ENCODE measurements at regions not wholly inside any gene's neighbourhood (a gene's known extent, or its start where the extent isn't known, plus 50 kb on each side); places are given as distances from the start of the nearest gene placed in this dataset.

- H3K4me3 ChIP-seq (replicated peaks in 1 of 2; ENCODE audit: low read depth in 2 of 2, low read length in 2 of 2): no peak overlapping the region
- DNase-seq (ENCODE audit: low read depth in 2 of 2): peak in 1 of 2 donors; percentile 57
- TF ChIP-seq CTCF (IDR thresholded peaks at IDR 0.05; ENCODE audit: low read depth, low read length): no peak
These were observed 388.8 kb downstream of the ZFHX3 start for GRCh38 chr16:72658888-72659717.

GRCh38 chr16:72657791-72658190 is 390.1 kb downstream of the ZFHX3 start:
- no peak overlapping the region for H3K4me3 ChIP-seq (replicated peaks in 1 of 2; ENCODE audit: low read depth in 2 of 2, low read length in 2 of 2)
- DNase-seq (ENCODE audit: low read depth in 2 of 2): no peak
- TF ChIP-seq CTCF (IDR thresholded peaks at IDR 0.05; ENCODE audit: low read depth, low read length): no peak

GRCh38 chr16:72657164-72657563 is 390.8 kb downstream of the ZFHX3 start:
- no peak overlapping the region for H3K4me3 ChIP-seq (replicated peaks in 1 of 2; ENCODE audit: low read depth in 2 of 2, low read length in 2 of 2)
- no peak for TF ChIP-seq CTCF (IDR thresholded peaks at IDR 0.05; ENCODE audit: low read depth, low read length)
- no peak for DNase-seq (ENCODE audit: low read depth in 2 of 2)

- no peak for TF ChIP-seq CTCF (IDR thresholded peaks at IDR 0.05; ENCODE audit: low read depth, low read length)
- no peak for DNase-seq (ENCODE audit: low read depth in 2 of 2)
- no peak overlapping the region for H3K4me3 ChIP-seq (replicated peaks in 1 of 2; ENCODE audit: low read depth in 2 of 2, low read length in 2 of 2)
These were observed 393.4 kb downstream of the ZFHX3 start for GRCh38 chr16:72654535-72654934.

- TF ChIP-seq CTCF (IDR thresholded peaks at IDR 0.05; ENCODE audit: low read depth, low read length): no peak
- no peak overlapping the region for H3K4me3 ChIP-seq (replicated peaks in 1 of 2; ENCODE audit: low read depth in 2 of 2, low read length in 2 of 2)
- no peak for DNase-seq (ENCODE audit: low read depth in 2 of 2)
These were observed 398.5 kb downstream of the ZFHX3 start for GRCh38 chr16:72649254-72649944.

- TF ChIP-seq CTCF (IDR thresholded peaks at IDR 0.05; ENCODE audit: low read depth, low read length): no peak
- H3K4me3 ChIP-seq (replicated peaks in 1 of 2; ENCODE audit: low read depth in 2 of 2, low read length in 2 of 2): no peak overlapping the region
- DNase-seq (ENCODE audit: low read depth in 2 of 2): no peak
These were observed 401.3 kb downstream of the ZFHX3 start for GRCh38 chr16:72646615-72647014.

All from cardiac fibroblast (primary cell).